Glutamatergic neuron (in vitro differentiated cells): ENCODE measurements at regions not wholly inside any gene's neighbourhood (a gene's known extent, or its start where the extent isn't known, plus 50 kb on each side); places are given as distances from the start of the nearest gene placed in this dataset.

ENCODE experiments used
- DNase-seq: peaks from one replicate; pipeline ENCODE4 v3.0.0; 2022
- H3K27ac Mint-ChIP-seq: one replicate; pipeline ENCODE4 v1.8.0; 2020; ENCODE audit warnings: mild to moderate bottlenecking, mixed read lengths, inconsistent platforms; ENCODE audit not compliant: unreplicated experiment
- H3K27me3 Mint-ChIP-seq: one replicate; pipeline ENCODE4 v1.8.0; 2020; ENCODE audit warnings: mild to moderate bottlenecking, moderate library complexity, mixed read lengths, inconsistent platforms; ENCODE audit not compliant: unreplicated experiment
- H3K36me3 Mint-ChIP-seq: one replicate; pipeline ENCODE4 v1.8.0; 2020; ENCODE audit warnings: mild to moderate bottlenecking, mixed read lengths, inconsistent platforms; ENCODE audit not compliant: unreplicated experiment
- H3K4me1 Mint-ChIP-seq: one replicate; pipeline ENCODE4 v1.8.0; 2020; ENCODE audit warnings: mild to moderate bottlenecking, low read depth, mixed read lengths, inconsistent platforms; ENCODE audit not compliant: unreplicated experiment
- H3K4me3 Mint-ChIP-seq: one replicate; pipeline ENCODE4 v1.8.0; 2020; ENCODE audit warnings: mild to moderate bottlenecking, mixed read lengths, inconsistent platforms; ENCODE audit not compliant: unreplicated experiment
- H3K9me3 Mint-ChIP-seq: one replicate; pipeline ENCODE4 v1.8.0; 2020; ENCODE audit warnings: mild to moderate bottlenecking, moderate library complexity, mixed read lengths, inconsistent platforms; ENCODE audit not compliant: unreplicated experiment
- CTCF ChIP-seq: fragments of 200-600 bp; sonication (generic); IDR thresholded peaks from one replicate; pipeline ENCODE4 v1.5.0; 2021; ENCODE audit not compliant: partially characterized antibody, unreplicated experiment

DNA sequence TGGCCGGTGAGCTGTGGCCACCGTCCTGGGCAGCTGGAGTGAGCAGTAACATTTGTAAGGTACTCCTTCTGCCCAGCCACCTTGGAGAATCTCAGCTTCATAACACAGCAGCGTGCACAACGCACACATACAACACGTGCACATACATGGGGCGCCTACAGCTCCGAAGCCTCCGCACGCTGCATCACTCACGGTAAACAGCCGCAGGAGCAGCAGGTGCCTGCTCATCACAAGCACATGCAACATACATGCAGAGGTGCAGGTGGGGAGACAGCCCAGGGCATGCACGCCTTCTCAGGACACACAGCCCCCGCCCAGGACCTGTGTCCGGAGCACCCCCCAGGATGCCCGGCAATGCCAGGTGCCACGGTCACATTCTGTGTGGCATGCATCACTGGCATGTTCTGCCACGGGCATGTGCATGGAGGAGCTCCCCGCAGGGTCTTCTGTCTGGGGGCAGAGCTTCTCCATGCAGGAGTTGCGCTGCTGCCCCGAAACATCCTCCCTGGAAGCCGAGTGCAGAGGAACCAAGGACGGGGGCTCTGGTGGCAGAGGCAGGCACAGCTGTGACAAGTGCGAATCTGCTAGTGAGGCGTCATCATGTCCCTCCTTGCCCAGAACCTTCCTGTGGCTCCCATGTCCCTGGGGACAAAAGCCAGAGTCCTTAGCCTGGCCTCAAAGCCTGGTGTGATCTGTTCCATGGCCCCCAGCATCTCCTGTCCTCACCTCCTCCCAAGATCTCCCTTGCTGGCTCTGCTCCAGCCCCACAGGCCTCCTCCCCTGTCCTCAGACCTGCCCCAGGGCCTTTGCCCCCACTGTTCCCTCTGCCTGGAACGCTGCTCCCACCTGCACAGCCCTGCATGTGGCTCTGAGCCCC, 184.0 kb upstream of the GSE1 start:
- H3K27me3 Mint-ChIP-seq: peaks cover 16% of the 10 kb centered on the region
- H3K36me3 Mint-ChIP-seq: no peaks in the 10 kb centered on the region
- no peak for DNase-seq
- no peak for TF ChIP-seq CTCF
- peak overlapping the region; percentile 44 for H3K4me3 Mint-ChIP-seq
- peaks cover 9% of the 10 kb centered on the region for H3K9me3 Mint-ChIP-seq
- H3K27ac Mint-ChIP-seq: peak overlapping the region; percentile 70
- H3K4me1 Mint-ChIP-seq: peaks cover 37% of the 10 kb centered on the region

DNA sequence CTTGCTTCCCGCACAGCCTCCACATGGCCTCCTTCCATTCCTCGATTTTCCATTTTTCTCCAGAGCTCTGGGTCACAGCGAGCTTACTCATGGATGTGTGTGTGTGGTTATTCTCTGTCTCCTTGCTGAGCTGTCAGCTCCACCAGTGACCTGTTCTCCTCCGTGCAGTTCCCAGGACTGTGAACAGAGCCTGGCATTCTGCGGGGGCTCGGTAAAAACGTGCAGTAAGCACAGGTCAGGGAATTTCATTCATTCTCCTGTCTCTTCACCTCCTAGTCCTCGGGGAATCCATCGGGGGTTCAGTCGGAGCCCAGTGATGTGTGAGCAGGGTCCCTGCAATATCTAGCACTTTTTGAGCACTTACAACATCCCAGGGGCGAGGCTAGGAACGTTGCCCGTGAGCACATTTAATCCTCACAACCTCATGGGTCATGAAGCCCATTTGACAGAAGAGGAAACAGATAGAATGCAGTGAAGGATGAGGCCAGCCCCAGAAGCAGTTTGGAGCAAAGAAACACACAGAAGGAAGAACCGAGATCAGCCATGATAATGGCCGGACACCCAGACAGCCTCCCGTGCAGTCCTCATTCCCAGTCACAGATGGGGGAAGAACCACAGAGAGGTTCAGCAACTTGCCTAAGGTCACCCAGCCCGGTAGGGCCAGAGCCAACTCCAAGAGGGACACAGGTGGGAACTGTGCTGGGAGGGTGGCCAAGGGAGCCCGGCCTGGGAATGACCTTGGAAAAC, 183.2 kb upstream of the GSE1 start:
- DNase-seq: no peak
- Mint-ChIP-seq H3K36me3 (no peaks in the 10 kb centered on the region), H3K9me3 (peaks cover 11% of the 10 kb centered on the region), H3K27ac (peak overlapping the region; percentile 70), H3K27me3 (peaks cover 20% of the 10 kb centered on the region), H3K4me1 (peaks cover 32% of the 10 kb centered on the region), H3K4me3 (peak overlapping the region; percentile 44)
- TF ChIP-seq CTCF: no peak

DNA sequence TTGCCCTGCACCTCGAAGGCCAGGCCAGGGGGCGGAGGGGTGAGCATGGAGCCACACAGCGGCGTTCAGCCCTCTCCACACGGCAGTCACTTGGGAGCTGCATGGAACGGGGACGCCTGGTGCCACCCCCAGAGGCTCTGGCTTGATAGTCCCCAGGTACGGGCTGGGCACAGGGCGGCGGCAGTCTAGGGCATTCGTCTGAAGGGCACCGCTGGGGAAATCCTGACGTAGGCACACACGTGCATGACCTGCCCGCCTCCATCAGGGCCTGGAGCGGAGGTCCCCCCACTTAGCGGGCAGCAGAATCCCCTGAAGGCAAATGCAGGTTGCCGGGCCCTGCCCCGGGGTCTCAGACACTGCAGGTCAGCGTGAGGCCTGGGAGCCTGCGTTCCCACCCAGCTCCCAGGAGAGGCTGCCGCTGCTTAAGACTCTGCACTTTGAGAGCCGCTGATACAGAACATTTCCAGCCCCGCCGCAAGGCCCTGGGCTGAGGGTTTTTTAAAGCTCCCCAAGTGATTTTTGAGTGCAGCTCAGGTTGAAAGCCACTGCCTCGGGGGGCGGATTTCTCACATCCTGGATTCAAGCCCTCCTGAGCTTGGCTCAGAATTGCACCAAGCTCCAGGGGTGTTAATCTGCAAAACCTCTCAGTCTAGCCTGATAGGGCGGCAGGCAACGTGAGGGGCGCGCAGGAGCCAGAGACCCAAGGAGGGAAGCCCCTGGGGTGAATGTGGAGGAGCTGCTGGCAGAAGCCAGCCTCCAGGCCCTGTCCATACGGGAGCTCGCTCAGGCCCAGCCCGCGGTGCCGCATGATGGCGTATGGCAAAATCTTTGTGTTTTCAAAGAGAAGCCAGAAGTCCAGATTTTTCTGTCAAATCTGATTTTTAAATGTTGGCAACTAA, 182.3 kb upstream of the GSE1 start:
- H3K9me3 Mint-ChIP-seq: peaks cover 9% of the 10 kb centered on the region
- H3K4me3 Mint-ChIP-seq: no peak overlapping the region
- no peaks in the 10 kb centered on the region for H3K36me3 Mint-ChIP-seq

GRCh38 chr16:85431431-85432124, 181.5 kb upstream of the GSE1 start:
- Mint-ChIP-seq H3K36me3 (no peaks in the 10 kb centered on the region), H3K27ac (peak overlapping the region; percentile 75), H3K27me3 (peaks cover 20% of the 10 kb centered on the region), H3K4me3 (peak overlapping the region; percentile 52), H3K4me1 (peaks cover 36% of the 10 kb centered on the region), H3K9me3 (peaks cover 9% of the 10 kb centered on the region)
- TF ChIP-seq CTCF: no peak
- peak; percentile 31 for DNase-seq

More for the DNA sequence above, 182.3 kb upstream of the GSE1 start:
- peak overlapping the region; percentile 75 for H3K27ac Mint-ChIP-seq
- peaks cover 20% of the 10 kb centered on the region for H3K27me3 Mint-ChIP-seq
- peak; percentile 39 for DNase-seq
- TF ChIP-seq CTCF: no peak
- peaks cover 30% of the 10 kb centered on the region for H3K4me1 Mint-ChIP-seq
